ENCODE measurements at regions not wholly inside any gene's neighbourhood (a gene's known extent, or its start where the extent isn't known, plus 50 kb on each side); places are given as distances from the start of the nearest gene placed in this dataset.

GRCh38 chr6:140485740-140486449, 1111.4 kb upstream of the CITED2 start (continued):
- TF ChIP-seq JUND (IDR thresholded peaks at IDR 0.05; ENCODE audit: borderline replicate concordance, low read depth, low read length) (peak; percentile 84), JUND (tag; IDR thresholded peaks at IDR 0.05; ENCODE audit: borderline replicate concordance, low read depth, low read length) (peak; percentile 81; the same call in 2 of the 3 replicates), MAFG (tag; conservative IDR thresholded peaks at IDR 0.05) (peak; percentile 48; the same call in 1 of the 2 replicates), ZNF764 (CRISPR knock-in tag; IDR thresholded peaks at IDR 0.05; ENCODE audit: low read depth) (no peak), U2AF2 (optimal IDR thresholded peaks at IDR 0.05; ENCODE audit: low read depth, low read length) (no peak), ZNF766 (CRISPR knock-in tag; conservative IDR thresholded peaks at IDR 0.05) (no peak), PCBP2 (IDR thresholded peaks at IDR 0.05; ENCODE audit: low read depth, low read length, poor library complexity, severe bottlenecking) (no peak), RBBP5 (IDR thresholded peaks at IDR 0.05; ENCODE audit: borderline replicate concordance, insufficient read depth, low read length, poor library complexity, severe bottlenecking) (no peak), CHD1 (IDR thresholded peaks at IDR 0.05; ENCODE audit: low read length) (no peak), SPI1 (IDR thresholded peaks at IDR 0.05; ENCODE audit: borderline replicate concordance, low read depth, low read length) (peak; percentile 72), MAFF (IDR thresholded peaks at IDR 0.05; ENCODE audit: low read length) (peak; percentile 58; the same call in 1 of the 2 replicates), SIRT6 (IDR thresholded peaks at IDR 0.05; ENCODE audit: low read depth, low read length) (no peak), KLF13 (tag; IDR thresholded peaks at IDR 0.05; ENCODE audit: borderline replicate concordance, low read depth) (no peak), ZNF592 (IDR thresholded peaks at IDR 0.05) (no peak)
- TF ChIP-seq, protein P1, sequence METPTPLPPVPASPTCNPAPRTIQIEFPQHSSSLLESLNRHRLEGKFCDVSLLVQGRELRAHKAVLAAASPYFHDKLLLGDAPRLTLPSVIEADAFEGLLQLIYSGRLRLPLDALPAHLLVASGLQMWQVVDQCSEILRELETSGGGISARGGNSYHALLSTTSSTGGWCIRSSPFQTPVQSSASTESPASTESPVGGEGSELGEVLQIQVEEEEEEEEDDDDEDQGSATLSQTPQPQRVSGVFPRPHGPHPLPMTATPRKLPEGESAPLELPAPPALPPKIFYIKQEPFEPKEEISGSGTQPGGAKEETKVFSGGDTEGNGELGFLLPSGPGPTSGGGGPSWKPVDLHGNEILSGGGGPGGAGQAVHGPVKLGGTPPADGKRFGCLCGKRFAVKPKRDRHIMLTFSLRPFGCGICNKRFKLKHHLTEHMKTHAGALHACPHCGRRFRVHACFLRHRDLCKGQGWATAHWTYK (CRISPR knock-in tag; IDR thresholded peaks at IDR 0.05): no peak
- TF ChIP-seq, protein P2, sequence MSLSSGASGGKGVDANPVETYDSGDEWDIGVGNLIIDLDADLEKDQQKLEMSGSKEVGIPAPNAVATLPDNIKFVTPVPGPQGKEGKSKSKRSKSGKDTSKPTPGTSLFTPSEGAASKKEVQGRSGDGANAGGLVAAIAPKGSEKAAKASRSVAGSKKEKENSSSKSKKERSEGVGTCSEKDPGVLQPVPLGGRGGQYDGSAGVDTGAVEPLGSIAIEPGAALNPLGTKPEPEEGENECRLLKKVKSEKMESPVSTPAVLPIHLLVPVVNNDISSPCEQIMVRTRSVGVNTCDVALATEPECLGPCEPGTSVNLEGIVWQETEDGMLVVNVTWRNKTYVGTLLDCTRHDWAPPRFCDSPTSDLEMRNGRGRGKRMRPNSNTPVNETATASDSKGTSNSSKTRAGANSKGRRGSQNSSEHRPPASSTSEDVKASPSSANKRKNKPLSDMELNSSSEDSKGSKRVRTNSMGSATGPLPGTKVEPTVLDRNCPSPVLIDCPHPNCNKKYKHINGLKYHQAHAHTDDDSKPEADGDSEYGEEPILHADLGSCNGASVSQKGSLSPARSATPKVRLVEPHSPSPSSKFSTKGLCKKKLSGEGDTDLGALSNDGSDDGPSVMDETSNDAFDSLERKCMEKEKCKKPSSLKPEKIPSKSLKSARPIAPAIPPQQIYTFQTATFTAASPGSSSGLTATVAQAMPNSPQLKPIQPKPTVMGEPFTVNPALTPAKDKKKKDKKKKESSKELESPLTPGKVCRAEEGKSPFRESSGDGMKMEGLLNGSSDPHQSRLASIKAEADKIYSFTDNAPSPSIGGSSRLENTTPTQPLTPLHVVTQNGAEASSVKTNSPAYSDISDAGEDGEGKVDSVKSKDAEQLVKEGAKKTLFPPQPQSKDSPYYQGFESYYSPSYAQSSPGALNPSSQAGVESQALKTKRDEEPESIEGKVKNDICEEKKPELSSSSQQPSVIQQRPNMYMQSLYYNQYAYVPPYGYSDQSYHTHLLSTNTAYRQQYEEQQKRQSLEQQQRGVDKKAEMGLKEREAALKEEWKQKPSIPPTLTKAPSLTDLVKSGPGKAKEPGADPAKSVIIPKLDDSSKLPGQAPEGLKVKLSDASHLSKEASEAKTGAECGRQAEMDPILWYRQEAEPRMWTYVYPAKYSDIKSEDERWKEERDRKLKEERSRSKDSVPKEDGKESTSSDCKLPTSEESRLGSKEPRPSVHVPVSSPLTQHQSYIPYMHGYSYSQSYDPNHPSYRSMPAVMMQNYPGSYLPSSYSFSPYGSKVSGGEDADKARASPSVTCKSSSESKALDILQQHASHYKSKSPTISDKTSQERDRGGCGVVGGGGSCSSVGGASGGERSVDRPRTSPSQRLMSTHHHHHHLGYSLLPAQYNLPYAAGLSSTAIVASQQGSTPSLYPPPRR (CRISPR knock-in tag; IDR thresholded peaks at IDR 0.05; ENCODE audit: borderline replicate concordance): no peak

Measured in K562 (cell line).